Skeletal muscle tissue (tissue), 3 donors: ENCODE measurements at regions not wholly inside any gene's neighbourhood (a gene's known extent, or its start where the extent isn't known, plus 50 kb on each side); places are given as distances from the start of the nearest gene placed in this dataset.

Experiments used
- H3K27ac ChIP-seq: one replicate; pipeline ENCODE4 v1.7.0; 2013; ENCODE audit warnings: mild to moderate bottlenecking, low read depth, low read length, inconsistent platforms
- H3K27me3 ChIP-seq, 3 donors: one replicate each; pipeline ENCODE4 v1.7.0; 2013; ENCODE audit warnings: low read length in 3 of 3; ENCODE audit not compliant: control insufficient read depth in 3 of 3, insufficient read depth in 3 of 3
- H3K36me3 ChIP-seq, 3 donors: one replicate each; pipeline ENCODE4 v1.7.0; 2013; ENCODE audit warnings: low read length in 3 of 3; ENCODE audit not compliant: control insufficient read depth in 3 of 3, insufficient read depth in 3 of 3
- H3K4me1 ChIP-seq, 3 donors: one replicate each; pipeline ENCODE4 v1.7.0; 2013; ENCODE audit warnings: low read length in 3 of 3, mild to moderate bottlenecking in 3 of 3; ENCODE audit not compliant: control insufficient read depth in 3 of 3, insufficient read depth in 3 of 3
- H3K4me3 ChIP-seq, 3 donors: one replicate each; pipeline ENCODE4 v1.7.0; 2013; ENCODE audit warnings: low read length in 3 of 3
- H3K9ac ChIP-seq, 3 donors: one replicate each; pipeline ENCODE4 v1.7.0; 2013; ENCODE audit warnings: low read length in 3 of 3, mild to moderate bottlenecking in 3 of 3, moderate library complexity in 2 of 3, low read depth in 1 of 3
- H3K9me3 ChIP-seq, 3 donors: one replicate each; pipeline ENCODE4 v1.7.0; 2013; ENCODE audit warnings: low read length in 3 of 3; ENCODE audit not compliant: control insufficient read depth in 3 of 3
- donor health status: Osteomylitis.

DNA sequence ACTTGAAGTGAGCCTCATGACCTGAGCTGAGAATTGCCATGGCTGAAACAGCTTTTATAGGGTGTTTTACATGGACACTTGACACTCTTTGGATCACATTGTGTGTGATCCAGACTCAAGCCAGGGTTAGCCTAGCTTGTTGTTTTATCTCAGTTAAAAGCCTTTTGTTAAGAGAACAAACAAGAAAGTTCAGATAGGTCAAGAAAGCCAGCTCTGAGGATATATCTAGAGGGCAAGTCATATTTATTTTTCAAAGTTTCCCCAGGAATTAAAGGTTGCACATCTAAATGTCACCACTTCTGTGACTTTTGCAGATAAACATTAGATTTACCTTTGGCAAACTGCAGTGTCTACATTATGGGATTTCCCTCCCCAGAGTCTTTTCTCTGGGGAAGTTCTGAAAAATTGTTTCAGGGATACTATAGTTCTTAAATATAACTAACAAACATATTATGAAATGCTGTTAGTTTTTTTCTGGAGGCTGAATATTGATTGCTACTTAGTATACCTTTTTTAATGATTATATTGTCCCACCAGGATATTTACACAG, 134.5 kb downstream of the C9orf152 start:
- H3K27ac ChIP-seq = peak overlapping the region; percentile 39
- H3K27me3 ChIP-seq = no peaks in the 10 kb centered on the region
- H3K4me3 ChIP-seq = no peak overlapping the region
- H3K9ac ChIP-seq = no peak overlapping the region
- H3K4me1 ChIP-seq = peaks cover 9 to 16% (median 10%) of the 10 kb centered on the region in 3 donors
- no peaks in the 10 kb centered on the region for H3K9me3 ChIP-seq
- no peaks in the 10 kb centered on the region for H3K36me3 ChIP-seq

DNA sequence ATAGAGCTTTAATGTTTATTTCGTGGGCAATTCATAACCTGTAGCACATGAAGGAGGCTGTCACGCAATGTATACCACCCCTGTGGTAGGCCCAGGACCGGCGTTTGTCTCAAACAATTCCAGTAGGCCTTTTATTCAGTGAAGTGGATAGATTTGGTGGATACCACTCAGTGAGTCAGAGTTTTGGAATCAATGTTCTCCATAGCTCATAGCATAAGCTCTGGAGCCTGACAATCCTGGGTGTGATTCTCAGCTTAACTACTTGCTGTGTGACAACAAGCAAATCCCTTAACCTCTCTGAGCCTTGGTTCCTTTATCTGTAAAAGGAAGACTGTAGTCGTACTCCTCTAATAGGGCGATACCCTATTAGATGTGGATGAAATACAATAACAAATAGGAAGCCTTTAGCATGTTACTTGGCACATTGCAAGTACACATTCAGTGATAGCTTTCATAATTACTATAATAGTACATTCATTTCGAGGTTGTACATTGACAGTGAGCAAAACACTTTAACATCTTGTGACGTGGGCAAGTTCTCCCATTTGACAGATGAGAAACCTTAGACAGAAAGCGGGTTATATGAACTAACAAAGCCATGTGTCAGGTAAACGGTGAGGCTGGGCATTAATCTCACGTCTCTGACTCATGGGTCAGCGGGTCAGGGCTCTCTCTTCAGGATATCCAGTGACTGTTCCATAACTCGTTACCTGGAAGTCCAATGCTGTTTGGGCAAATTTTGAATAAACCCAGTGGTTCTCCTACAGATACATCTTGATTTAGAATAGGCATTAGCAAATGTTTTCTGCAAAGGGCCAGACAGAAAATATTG, 130.8 kb downstream of the C9orf152 start:
- H3K9ac ChIP-seq = no peak overlapping the region
- peaks cover 21 to 27% (median 23%) of the 10 kb centered on the region in 3 donors for H3K4me1 ChIP-seq
- H3K27ac ChIP-seq = no peak overlapping the region

DNA sequence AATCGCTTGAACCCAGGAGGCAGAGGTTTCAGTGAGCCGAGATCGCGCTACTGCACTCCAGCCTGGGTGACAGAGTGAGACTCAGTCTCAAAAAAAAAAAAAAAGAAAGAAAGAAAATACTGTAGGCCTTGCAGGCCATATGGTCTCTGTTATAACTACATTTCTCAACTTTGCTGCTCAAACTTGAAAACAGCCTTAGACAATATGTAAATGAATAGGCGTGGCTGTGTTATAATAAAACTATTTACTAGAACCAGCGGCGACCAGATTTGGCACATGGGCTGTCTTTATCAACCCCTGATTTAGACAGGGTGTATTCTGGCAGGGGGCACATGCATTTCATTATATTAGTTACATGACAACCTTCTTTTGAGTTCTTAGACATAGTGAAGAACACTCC, 130.0 kb downstream of the C9orf152 start:
- H3K27ac ChIP-seq = no peak overlapping the region
- no peak overlapping the region for H3K9ac ChIP-seq
- peaks cover 15 to 21% (median 20%) of the 10 kb centered on the region in 3 donors for H3K4me1 ChIP-seq

More for the DNA sequence above, 130.8 kb downstream of the C9orf152 start:
- Histone ChIP-seq H3K9me3 (no peaks in the 10 kb centered on the region), H3K27me3 (no peaks in the 10 kb centered on the region), H3K4me3 (no peak overlapping the region), H3K36me3 (no peaks in the 10 kb centered on the region)

GRCh38 chr9:110078604-110079003, 129.4 kb downstream of the C9orf152 start:
- no peaks in the 10 kb centered on the region for H3K36me3 ChIP-seq
- H3K9me3 ChIP-seq = no peaks in the 10 kb centered on the region
- no peak overlapping the region for H3K27ac ChIP-seq
- H3K4me1 ChIP-seq = peaks cover 12 to 17% (median 15%) of the 10 kb centered on the region in 3 donors
- no peaks in the 10 kb centered on the region for H3K27me3 ChIP-seq
- no peak overlapping the region for H3K9ac ChIP-seq
- no peak overlapping the region for H3K4me3 ChIP-seq

More for the DNA sequence above, 130.0 kb downstream of the C9orf152 start:
- Histone ChIP-seq H3K36me3 (no peaks in the 10 kb centered on the region), H3K9me3 (no peaks in the 10 kb centered on the region), H3K27me3 (no peaks in the 10 kb centered on the region), H3K4me3 (no peak overlapping the region)

DNA sequence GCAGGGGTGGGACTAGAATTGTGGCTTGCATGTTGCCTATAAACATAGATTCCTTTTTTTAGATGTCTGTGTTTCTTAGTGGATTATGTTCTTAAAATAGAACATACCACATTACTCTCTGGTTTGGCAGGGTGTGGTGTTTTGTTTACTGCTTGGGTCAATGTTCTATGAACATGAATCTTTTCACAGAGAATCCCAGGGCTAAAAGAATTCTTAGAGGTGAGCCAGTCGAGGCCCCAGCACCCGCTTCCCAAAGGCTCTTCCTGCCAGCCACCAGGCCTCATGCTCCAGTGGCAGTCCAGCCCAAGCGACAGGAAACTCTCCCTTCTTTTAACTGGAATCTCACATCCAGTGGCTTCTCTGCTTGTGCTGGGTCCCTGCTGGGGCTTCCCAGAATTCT, 126.6 kb downstream of the C9orf152 start:
- no peaks in the 10 kb centered on the region for H3K36me3 ChIP-seq
- peaks cover 12 to 18% (median 17%) of the 10 kb centered on the region in 3 donors for H3K4me1 ChIP-seq
- H3K4me3 ChIP-seq = peak overlapping the region in 2 of 3 donors; percentile 17 to 41
- no peaks in the 10 kb centered on the region for H3K27me3 ChIP-seq
- H3K9ac ChIP-seq = peak overlapping the region; percentile 28 to 52 (median 28)
- no peaks in the 10 kb centered on the region for H3K9me3 ChIP-seq
- H3K27ac ChIP-seq = peak overlapping the region; percentile 81

DNA sequence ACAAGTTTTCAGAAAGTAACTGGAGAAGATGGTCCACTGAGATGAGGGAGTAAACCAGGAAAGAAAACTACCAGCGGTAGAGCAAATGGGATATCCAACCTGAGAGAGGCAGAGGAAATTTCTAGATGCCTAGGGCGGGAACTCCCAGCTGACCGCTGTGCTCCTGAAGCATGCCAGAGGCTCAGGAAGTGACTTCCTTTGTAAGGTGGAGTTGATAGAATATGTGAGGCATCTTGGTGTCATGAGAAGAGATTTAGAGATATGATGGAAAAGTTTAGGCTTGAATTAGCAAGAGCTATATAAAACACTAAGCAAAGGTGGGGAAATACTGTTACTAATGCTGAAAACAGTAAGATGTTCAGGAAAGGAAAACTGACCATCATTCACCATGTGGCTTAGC, 124.1 kb downstream of the C9orf152 start:
- no peak overlapping the region for H3K4me3 ChIP-seq
- H3K27ac ChIP-seq = no peak overlapping the region
- H3K9me3 ChIP-seq = no peaks in the 10 kb centered on the region
- no peaks in the 10 kb centered on the region for H3K36me3 ChIP-seq
- H3K4me1 ChIP-seq = peaks cover 12 to 18% (median 16%) of the 10 kb centered on the region in 3 donors
- no peak overlapping the region for H3K9ac ChIP-seq
- no peaks in the 10 kb centered on the region for H3K27me3 ChIP-seq

DNA sequence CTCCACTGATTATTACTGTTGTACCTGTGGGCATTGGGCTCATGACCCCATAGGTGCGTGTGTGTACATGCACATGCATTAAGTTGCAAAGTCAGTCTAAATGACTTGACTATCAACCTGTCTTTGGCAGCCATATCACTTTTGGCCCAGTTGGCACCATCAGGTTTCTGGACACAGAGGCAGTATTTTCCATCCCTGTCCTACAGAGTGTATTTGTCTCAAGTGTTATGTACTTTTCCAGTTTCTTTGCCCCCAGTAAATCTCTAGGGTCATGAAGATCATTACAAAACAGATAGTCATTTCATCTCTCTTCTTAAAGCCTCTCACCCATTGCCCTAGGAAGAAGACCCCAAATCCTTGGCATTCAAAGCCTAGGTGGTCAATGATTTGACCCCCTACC, 121.4 kb downstream of the C9orf152 start:
- Histone ChIP-seq H3K36me3 (no peaks in the 10 kb centered on the region), H3K27ac (no peak overlapping the region), H3K4me1 (peaks cover 6 to 19% (median 9%) of the 10 kb centered on the region in 3 donors), H3K27me3 (no peaks in the 10 kb centered on the region), H3K4me3 (no peak overlapping the region), H3K9ac (no peak overlapping the region), H3K9me3 (no peaks in the 10 kb centered on the region)

GRCh38 chr9:110087605-110088004, 120.4 kb downstream of the C9orf152 start:
- Histone ChIP-seq H3K27ac (no peak overlapping the region), H3K4me1 (peaks cover 2 to 12% (median 4%) of the 10 kb centered on the region in 3 donors), H3K9ac (no peak overlapping the region), H3K4me3 (no peak overlapping the region), H3K36me3 (no peaks in the 10 kb centered on the region), H3K27me3 (no peaks in the 10 kb centered on the region), H3K9me3 (no peaks in the 10 kb centered on the region)

- no peak overlapping the region for H3K9ac ChIP-seq
- H3K27me3 ChIP-seq = no peaks in the 10 kb centered on the region
- no peak overlapping the region for H3K27ac ChIP-seq
- H3K36me3 ChIP-seq = no peaks in the 10 kb centered on the region
- H3K9me3 ChIP-seq = no peaks in the 10 kb centered on the region
- H3K4me3 ChIP-seq = no peak overlapping the region
- H3K4me1 ChIP-seq = peaks cover 2 to 12% (median 4%) of the 10 kb centered on the region in 3 donors
Observed at GRCh38 chr9:110088099-110088498, 119.9 kb downstream of the C9orf152 start.

DNA sequence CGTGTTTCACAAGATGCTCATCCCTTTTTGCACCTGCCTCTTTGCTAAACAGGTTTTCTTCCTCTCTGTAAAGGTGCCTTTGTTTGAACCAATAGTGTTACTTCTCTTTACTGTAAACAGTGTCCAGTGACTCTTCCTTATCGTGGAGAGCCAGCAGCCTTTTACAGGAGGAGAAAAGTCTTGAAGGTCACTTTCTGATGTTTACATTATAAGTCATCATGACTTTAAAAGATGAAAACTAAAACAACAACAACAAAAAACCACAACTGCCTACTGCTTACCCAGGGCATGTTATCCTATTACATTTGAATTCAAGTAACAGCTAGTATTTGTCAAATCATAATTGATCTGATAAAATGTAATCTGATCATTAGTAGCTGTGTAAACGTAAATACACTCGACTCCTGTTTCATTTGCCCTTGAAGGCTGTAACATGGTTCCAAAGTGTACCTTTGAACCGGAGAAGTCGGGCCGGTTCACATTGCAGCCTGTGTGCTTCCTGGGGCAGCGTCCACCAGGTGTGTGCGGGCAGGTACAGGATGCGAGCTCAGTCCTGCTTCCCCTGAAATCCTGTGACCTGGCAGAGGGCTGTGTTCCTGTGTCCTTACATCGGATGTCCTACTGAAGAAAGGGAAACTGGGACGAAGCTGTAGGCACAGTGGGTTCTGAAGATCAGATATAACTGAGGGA, 118.1 kb downstream of the C9orf152 start:
- Histone ChIP-seq H3K36me3 (no peaks in the 10 kb centered on the region), H3K9me3 (no peaks in the 10 kb centered on the region), H3K27me3 (no peaks in the 10 kb centered on the region), H3K9ac (no peak overlapping the region), H3K4me1 (peaks cover 2 to 9% (median 4%) of the 10 kb centered on the region in 3 donors), H3K27ac (no peak overlapping the region), H3K4me3 (no peak overlapping the region)
